Adipocyte (in vitro differentiated cells): ENCODE measurements at regions not wholly inside any gene's neighbourhood (a gene's known extent, or its start where the extent isn't known, plus 50 kb on each side); places are given as distances from the start of the nearest gene placed in this dataset.
A peak's percentile ranks its signal among the peaks of the same experiment; 100 is the strongest.

Experiments
- DNase-seq: peaks from one replicate; pipeline ENCODE4 v3.0.0-alpha.2; 2015; ENCODE audit warnings: low read depth
- H3K27me3 ChIP-seq: replicated peaks from 2 replicates; pipeline ENCODE4 v1.7.0; 2013; ENCODE audit warnings: mild to moderate bottlenecking, low read length, moderate library complexity; ENCODE audit not compliant: control insufficient read depth, insufficient read depth
- H3K36me3 ChIP-seq: 2 replicates; pipeline ENCODE4 v1.7.0; 2013; ENCODE audit warnings: low read length, mild to moderate bottlenecking, moderate library complexity; ENCODE audit not compliant: control insufficient read depth, insufficient read depth, severe bottlenecking
- H3K4me1 ChIP-seq: 2 replicates; pipeline ENCODE4 v1.7.0; 2013; ENCODE audit warnings: mild to moderate bottlenecking, low read length, moderate library complexity; ENCODE audit not compliant: control insufficient read depth, insufficient read depth
- H3K4me3 ChIP-seq: 2 replicates; pipeline ENCODE4 v1.7.0; 2013; ENCODE audit warnings: mild to moderate bottlenecking, low read length, moderate library complexity
- H3K9ac ChIP-seq: 2 replicates; pipeline ENCODE4 v1.7.0; 2013; ENCODE audit warnings: mild to moderate bottlenecking, low read length, moderate library complexity
- H3K9me3 ChIP-seq: 2 replicates; pipeline ENCODE4 v1.7.0; 2013; ENCODE audit warnings: mild to moderate bottlenecking, low read length, moderate library complexity; ENCODE audit not compliant: control insufficient read depth

DNA sequence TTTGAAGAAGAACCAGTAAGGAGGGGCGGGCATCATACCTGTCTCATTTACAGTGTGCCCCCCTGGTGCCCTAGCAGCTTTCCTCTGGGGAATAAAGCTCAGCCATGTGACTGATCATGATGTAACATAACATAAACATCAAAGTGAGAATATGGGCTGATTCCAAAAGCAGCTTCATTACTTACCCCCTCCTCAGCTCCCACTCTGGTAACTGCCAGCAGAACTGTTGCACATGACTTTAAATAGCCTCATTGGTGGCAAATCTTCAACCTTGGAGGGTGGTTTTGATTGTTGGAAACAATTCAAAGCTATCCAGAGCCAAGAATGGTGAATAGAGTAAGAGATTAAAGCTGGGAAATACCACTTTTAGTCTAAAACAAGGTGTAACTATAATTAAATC is 384.6 kb downstream of the BUD13 start:
- no peak for DNase-seq
- Histone ChIP-seq H3K4me3 (no peak overlapping the region), H3K36me3 (no peaks in the 10 kb centered on the region), H3K27me3 (peaks cover 4% of the 10 kb centered on the region), H3K4me1 (no peaks in the 10 kb centered on the region), H3K9me3 (no peaks in the 10 kb centered on the region), H3K9ac (no peak overlapping the region)

DNA sequence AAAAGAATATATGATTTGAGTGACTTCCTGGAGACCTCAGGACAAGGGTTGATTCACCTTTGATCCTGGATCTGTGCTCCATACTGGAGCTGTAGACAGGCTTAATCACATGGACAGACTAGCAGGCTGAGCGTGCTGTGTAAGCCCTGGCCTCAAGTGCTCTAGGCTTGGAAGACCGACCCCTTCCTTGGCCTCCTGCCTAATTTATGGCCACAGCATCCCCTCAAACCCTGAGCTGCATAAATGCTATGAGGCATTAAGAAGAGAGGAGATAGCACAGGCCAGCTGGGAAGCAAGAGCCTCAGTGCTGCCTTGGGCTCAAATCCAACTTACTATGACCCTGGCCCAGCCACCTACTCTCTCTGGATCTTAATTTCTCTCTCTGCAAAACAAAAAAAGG is 385.1 kb downstream of the BUD13 start:
- Histone ChIP-seq H3K27me3 (peaks cover 4% of the 10 kb centered on the region), H3K36me3 (no peaks in the 10 kb centered on the region), H3K4me3 (no peak overlapping the region)

DNA sequence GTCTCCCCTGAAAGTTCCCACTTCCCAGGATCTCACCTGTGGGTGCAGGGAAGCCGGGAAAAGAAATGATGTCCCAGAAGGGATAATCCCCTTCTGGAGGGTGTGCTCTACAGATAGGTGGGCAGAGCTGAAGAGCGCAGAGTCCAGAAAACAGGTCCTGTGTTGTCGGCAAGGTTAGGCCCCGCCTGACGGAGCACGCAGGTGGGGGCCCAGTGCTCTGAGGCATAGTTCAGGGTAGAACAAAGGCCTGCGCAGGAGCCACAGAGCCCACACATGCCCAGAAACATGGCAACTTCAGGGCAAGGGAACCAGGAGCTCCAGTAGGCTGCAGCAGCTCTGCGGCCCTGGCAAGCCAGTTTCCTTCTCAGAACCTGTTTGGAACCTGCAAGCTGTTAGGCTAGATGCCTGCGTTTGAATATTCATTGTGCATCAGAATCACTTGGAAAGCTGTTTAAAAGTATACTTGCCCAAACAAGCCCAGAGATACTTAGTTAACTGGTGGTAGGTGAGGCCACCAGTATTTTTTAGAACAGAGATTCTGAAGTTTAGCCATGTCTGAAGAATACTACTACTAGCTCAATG is 386.6 kb downstream of the BUD13 start:
- no peak for DNase-seq
- Histone ChIP-seq H3K9me3 (no peaks in the 10 kb centered on the region), H3K36me3 (no peaks in the 10 kb centered on the region), H3K4me1 (no peaks in the 10 kb centered on the region), H3K9ac (no peak overlapping the region), H3K4me3 (no peak overlapping the region), H3K27me3 (no peaks in the 10 kb centered on the region)

More for the DNA sequence above, 385.1 kb downstream of the BUD13 start:
- no peak overlapping the region for H3K9ac ChIP-seq
- H3K9me3 ChIP-seq = no peaks in the 10 kb centered on the region
- no peaks in the 10 kb centered on the region for H3K4me1 ChIP-seq
- DNase-seq = no peak

DNA sequence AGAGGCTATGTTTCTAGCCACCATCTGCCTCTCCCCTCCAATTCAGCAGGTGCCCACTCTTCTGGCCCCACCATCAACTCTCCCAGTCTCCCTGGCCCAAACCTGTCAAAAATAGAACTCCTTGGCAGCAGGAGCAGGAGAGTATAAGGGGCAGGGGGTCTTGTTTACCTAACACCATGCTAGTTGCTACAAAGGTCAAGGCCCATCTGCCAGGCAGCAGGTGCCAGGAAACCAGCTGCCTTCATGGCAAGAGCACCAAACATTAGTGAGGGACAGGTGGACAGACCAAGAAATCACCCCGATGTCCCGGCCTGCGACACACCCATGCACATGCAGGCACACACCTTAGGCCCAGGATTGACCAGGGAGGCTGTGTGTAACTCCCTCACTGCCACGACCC is 387.9 kb downstream of the BUD13 start:
- Histone ChIP-seq H3K4me1 (no peaks in the 10 kb centered on the region), H3K27me3 (no peaks in the 10 kb centered on the region), H3K9ac (no peak overlapping the region), H3K4me3 (no peak overlapping the region), H3K9me3 (no peaks in the 10 kb centered on the region), H3K36me3 (no peaks in the 10 kb centered on the region)
- DNase-seq = no peak

DNA sequence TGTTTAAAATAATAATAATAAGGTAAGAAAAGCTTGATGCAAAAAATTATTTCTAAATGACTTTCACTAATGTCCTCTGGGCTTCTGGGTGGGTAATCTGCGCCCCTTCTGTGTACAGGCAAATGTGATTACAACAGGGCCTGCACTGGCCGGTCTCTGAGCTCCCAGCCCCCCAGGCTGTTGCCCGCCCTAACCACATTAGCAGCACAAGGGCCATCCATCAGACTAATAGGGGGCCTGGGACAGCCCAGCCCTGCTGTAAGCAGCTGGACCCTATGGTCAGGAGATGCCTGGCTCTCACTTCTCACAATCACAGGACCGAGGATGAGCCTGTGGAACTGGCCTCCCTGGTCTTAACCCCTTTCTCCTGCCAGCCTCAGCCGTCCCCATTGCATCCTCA is 388.4 kb downstream of the BUD13 start:
- Histone ChIP-seq H3K4me1 (no peaks in the 10 kb centered on the region), H3K36me3 (no peaks in the 10 kb centered on the region), H3K9ac (no peak overlapping the region), H3K9me3 (no peaks in the 10 kb centered on the region), H3K4me3 (no peak overlapping the region), H3K27me3 (no peaks in the 10 kb centered on the region)
- no peak for DNase-seq

DNA sequence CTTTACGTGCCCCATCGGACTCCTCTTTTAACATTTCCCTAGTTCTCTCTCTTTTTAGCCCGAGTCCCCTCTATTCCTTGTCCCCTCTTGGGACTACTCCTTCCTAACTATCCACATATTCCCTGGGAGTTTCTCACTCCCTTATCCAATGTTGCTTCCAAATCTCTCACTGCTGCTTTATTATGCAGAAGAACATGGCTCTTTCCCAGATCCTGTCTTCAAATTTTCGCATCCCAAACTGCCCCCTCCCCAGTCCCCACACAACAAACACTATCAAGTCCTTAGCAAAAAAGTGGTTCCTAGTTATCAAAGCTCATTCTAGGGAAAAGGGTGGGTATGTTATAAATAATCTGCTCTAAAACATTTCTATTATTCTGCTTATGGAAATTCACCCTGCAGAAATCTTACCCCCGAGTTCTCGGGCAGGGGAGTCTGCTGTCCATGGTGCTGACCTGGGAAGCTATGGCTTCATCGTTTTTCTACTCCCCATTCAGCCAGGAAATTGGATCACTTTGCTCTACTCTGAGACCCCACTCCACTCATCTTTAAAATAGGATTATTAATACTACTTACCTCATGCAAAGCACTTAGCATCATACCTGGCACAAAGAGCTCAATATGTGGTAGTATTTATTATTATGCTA is 393.5 kb downstream of the BUD13 start:
- Histone ChIP-seq H3K36me3 (no peaks in the 10 kb centered on the region), H3K4me3 (no peak overlapping the region), H3K9me3 (no peaks in the 10 kb centered on the region), H3K4me1 (no peaks in the 10 kb centered on the region), H3K9ac (no peak overlapping the region), H3K27me3 (peaks cover 3% of the 10 kb centered on the region)
- peak; percentile 16 for DNase-seq

DNA sequence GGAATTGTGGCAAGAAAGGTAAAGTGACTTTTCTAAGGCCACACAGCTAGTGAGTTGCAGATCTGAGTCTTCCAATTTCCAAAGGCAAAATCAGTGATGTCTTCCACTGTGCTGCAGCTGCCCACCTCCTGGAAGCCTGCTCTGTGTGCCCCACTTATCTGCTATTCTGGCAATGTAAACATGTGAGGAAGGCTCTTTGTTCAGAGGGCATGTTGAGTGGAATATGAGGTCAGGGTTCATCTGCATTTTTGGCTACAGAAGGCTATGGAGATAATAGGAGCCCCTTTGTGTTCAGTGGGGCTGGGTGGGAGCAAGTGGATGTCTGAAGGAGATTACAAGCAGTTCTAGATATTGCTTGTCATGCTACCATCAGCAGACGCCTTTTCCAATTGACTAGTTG is 396.2 kb downstream of the BUD13 start:
- Histone ChIP-seq H3K4me1 (no peaks in the 10 kb centered on the region), H3K4me3 (no peak overlapping the region)

DNA sequence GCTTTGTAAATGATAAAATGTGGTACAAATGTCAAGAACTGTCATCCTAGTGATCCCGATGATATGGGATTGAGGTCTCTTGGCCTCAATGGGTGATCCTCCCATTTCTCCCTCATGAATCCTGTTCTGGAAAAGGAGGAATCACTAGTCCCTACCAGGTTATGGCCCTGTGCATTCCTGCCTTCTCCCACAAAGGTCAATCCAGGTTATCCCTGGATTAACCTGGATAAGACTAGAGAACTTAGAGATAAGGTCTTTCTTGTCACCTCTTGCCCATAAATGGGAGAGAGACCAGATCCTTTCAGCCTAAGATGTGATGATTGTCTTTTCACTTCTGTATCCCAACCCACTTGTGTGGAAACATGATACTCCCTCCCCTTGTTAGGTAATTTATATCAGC is 396.7 kb downstream of the BUD13 start:
- no peak for DNase-seq
- Histone ChIP-seq H3K4me3 (no peak overlapping the region), H3K27me3 (peaks cover 10% of the 10 kb centered on the region), H3K4me1 (no peaks in the 10 kb centered on the region), H3K36me3 (no peaks in the 10 kb centered on the region), H3K9ac (no peak overlapping the region), H3K9me3 (no peaks in the 10 kb centered on the region)

More for the DNA sequence above, 396.2 kb downstream of the BUD13 start:
- DNase-seq = no peak
- Histone ChIP-seq H3K36me3 (no peaks in the 10 kb centered on the region), H3K27me3 (peaks cover 10% of the 10 kb centered on the region), H3K9ac (no peak overlapping the region), H3K9me3 (no peaks in the 10 kb centered on the region)

DNA sequence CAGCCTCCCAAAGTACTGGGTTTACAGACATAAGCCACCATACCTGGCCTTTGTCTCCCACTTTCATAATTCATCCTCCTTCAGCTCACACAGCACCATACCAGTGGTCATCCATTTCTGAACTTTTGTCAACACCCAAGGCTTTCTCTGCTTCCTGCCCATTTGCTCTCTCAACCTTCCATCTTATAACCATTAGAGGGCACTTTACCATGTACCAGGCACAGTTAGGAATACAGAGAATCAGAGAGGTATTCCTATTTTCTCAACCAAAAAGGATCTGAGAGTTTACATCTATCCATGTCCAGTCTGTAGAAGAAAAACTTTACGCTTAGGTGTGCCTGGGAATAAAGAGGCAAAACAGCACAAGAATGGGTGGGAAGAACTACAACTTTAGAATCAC is 397.6 kb downstream of the BUD13 start:
- H3K27me3 ChIP-seq = peaks cover 10% of the 10 kb centered on the region
- no peaks in the 10 kb centered on the region for H3K4me1 ChIP-seq
- no peak overlapping the region for H3K9ac ChIP-seq
- H3K4me3 ChIP-seq = no peak overlapping the region
- no peak for DNase-seq
- H3K36me3 ChIP-seq = no peaks in the 10 kb centered on the region
- no peaks in the 10 kb centered on the region for H3K9me3 ChIP-seq

DNA sequence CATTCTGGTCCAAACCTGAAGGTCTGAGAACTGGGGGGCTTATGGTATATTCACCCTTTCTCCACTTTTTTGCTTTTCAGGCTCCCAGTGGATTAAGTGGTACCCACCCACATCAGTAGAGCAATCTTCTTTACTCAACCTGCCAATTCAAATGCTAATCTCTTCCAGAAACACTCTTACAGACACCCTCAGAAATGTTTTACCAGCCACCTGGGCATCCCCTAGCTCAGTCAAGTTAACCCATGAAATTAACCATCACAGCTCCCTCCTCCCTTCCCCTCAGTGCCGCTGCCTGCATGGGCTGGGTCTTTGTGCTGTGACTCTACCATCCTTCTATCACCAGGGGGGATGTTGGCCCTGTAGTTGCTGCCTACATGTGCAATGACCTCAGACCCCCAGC is 398.7 kb downstream of the BUD13 start:
- no peaks in the 10 kb centered on the region for H3K9me3 ChIP-seq
- peaks cover 10% of the 10 kb centered on the region for H3K27me3 ChIP-seq
- H3K9ac ChIP-seq = no peak overlapping the region
- DNase-seq = no peak
- no peaks in the 10 kb centered on the region for H3K4me1 ChIP-seq
- H3K36me3 ChIP-seq = no peaks in the 10 kb centered on the region
- no peak overlapping the region for H3K4me3 ChIP-seq

DNA sequence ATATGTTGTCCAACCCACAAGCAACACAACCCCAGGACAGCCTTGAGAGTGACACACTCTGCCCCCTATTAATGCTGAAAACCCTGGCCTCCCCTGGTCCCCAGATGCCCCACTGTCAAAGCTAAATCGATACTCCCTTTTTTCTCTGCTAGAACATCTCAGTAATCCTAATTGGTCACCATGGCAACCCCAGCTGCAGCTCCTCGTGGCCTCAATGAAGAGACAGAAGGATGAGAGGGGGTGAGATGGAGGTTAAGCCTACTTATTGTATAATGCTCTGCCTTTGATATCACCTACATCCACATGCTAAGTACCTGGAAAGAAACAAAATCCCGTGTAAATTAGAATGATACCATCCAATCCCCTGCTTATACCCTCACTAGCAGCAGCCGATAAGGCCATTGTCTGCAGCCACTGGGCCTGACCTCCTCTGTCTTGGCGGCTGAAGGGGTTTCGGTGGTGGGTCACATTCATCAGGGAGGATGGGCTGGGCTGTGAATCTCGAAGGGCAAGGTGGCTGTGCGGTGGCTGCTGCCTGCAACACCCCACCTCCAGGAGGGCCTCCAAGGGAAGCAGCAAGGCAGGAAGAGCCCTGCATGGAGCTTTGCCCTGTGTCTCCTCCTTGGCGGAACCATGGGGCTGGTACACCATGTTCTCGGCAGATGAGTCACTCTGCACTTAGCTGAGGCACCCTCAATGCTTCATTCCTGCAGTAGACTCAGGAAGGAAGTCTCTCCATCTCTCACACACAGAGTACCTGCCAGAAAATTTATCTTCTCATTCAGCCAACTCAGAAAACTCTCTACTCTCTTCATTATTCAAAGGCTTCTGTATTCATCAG is 399.5 kb downstream of the BUD13 start:
- H3K4me3 ChIP-seq = no peak overlapping the region
- no peaks in the 10 kb centered on the region for H3K36me3 ChIP-seq
- H3K4me1 ChIP-seq = no peaks in the 10 kb centered on the region
- peaks cover 10% of the 10 kb centered on the region for H3K27me3 ChIP-seq
- H3K9ac ChIP-seq = no peak overlapping the region
- no peak for DNase-seq
- H3K9me3 ChIP-seq = no peaks in the 10 kb centered on the region
